T follicular helper cell (primary cell): ENCODE measurements at regions not wholly inside any gene's neighbourhood (a gene's known extent, or its start where the extent isn't known, plus 50 kb on each side); places are given as distances from the start of the nearest gene placed in this dataset.
"Not testable (repeated sequence)": the region's sequence is repeated elsewhere in the genome, so short reads cannot be mapped to it uniquely, and the experiment has no call there.

Source experiments
- DNase-seq: peaks from one replicate; pipeline ENCODE4 v3.0.0-alpha.2; 2020; ENCODE audit warnings: low read depth

- no peak for DNase-seq
Measured at GRCh38 chr22:49721211-49721763, 106.4 kb downstream of the BRD1 start.

GRCh38 chr22:49720279-49720959 lies 107.3 kb downstream of the BRD1 start:
- DNase-seq = no peak

- DNase-seq = no peak
Measured at GRCh38 chr22:49719046-49719445, 108.6 kb downstream of the BRD1 start.

GRCh38 chr22:49718396-49718795 lies 109.3 kb downstream of the BRD1 start:
- DNase-seq = no peak

- no peak for DNase-seq
Measured at GRCh38 chr22:49717322-49717919, 110.3 kb downstream of the BRD1 start.

GRCh38 chr22:49716441-49716840 lies 111.2 kb downstream of the BRD1 start:
- DNase-seq = no peak

GRCh38 chr22:49715450-49715849 lies 112.2 kb downstream of the BRD1 start:
- no peak for DNase-seq

GRCh38 chr22:49713003-49713402 lies 114.7 kb downstream of the BRD1 start:
- DNase-seq = no peak

GRCh38 chr22:49712195-49712791 lies 115.4 kb downstream of the BRD1 start:
- no peak for DNase-seq

- DNase-seq = no peak
Measured at GRCh38 chr22:49710746-49711145, 116.9 kb downstream of the BRD1 start.

- DNase-seq = no peak
Measured at GRCh38 chr22:49709464-49709863, 118.2 kb downstream of the BRD1 start.

- no peak for DNase-seq
Measured at GRCh38 chr22:49705972-49706352, 121.7 kb downstream of the BRD1 start.

GRCh38 chr22:49705216-49705971 lies 122.3 kb downstream of the BRD1 start:
- no peak for DNase-seq

- no peak for DNase-seq
Measured at GRCh38 chr22:49704345-49705215, 123.1 kb downstream of the BRD1 start.

GRCh38 chr22:49703990-49704344 lies 123.7 kb downstream of the BRD1 start:
- DNase-seq = no peak

GRCh38 chr22:49703505-49703904 lies 124.2 kb downstream of the BRD1 start:
- DNase-seq = no peak

GRCh38 chr22:49702068-49702397 lies 125.6 kb downstream of the BRD1 start:
- no peak for DNase-seq

- no peak for DNase-seq
Measured at GRCh38 chr22:49701380-49702067, 126.1 kb downstream of the BRD1 start.

GRCh38 chr22:49699928-49700498 lies 127.7 kb downstream of the BRD1 start:
- DNase-seq = no peak

GRCh38 chr22:49699476-49699875 lies 128.2 kb downstream of the BRD1 start:
- DNase-seq = no peak

GRCh38 chr22:49698616-49699015 lies 129.1 kb downstream of the BRD1 start:
- not testable (repeated sequence) for DNase-seq
